SK-N-DZ (cell line): ENCODE measurements at regions not wholly inside any gene's neighbourhood (a gene's known extent, or its start where the extent isn't known, plus 50 kb on each side); places are given as distances from the start of the nearest gene placed in this dataset.

Experiments
- DNase-seq: peaks from one replicate; pipeline ENCODE4 v3.0.0-alpha.2; 2015; ENCODE audit warnings: low spot score

DNA sequence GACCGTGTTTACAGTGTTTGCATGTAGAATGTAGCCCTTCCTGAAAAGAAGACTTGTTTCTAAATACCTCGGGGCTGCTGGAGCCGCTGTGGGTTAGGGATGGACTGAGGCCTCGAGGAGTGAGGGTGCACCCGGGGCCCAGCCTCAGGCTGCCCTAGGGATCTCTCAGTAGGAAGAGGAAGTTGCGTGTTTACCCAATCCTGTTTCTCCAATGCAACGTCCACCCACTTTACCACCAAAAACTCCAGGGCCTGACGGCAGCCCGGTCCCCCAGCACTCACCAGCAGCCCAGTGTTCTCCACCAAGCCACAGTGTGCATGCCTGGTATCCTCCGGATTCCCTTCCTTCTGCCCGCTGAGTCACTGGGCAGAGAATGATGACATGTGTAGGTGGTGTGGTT is 255.8 kb downstream of the GLI2 start:
- no peak for DNase-seq

DNA sequence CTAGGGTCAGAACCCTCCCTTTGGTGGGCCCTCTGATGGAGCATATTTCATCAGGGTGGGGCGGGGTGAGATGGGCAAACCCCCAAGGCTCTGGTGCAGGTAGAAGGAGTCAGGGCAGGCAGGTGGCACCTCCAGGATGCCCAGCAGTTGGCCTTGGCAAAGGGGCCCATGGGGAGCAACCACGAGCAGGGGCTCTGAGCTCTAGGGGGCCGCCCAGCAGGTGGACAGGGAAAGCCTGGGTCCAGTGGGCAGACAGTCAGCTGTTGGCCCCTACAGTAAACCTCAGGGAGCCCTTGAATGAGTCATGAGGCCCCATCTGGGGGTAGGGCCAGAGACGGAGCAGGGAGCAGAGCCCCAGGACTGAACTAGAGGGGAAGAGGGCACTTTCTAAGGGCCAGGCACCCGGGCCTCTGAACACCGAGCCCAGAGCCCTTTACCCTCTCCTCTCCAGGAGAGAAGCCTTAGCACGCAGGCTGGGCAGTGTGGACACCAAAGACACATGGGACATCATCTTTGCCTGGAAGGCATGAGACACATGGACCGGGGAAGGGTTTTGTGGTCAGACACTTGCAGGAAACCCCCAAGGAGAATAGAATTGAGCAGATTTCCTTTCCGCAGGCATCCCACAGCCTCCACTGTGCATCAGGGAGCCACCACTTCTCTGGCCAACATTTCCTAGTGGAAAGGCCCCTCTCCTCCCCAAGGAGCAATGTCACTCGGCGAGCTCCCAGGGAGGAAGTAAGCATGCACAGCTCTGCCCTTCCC is 257.3 kb downstream of the GLI2 start:
- no peak for DNase-seq

DNA sequence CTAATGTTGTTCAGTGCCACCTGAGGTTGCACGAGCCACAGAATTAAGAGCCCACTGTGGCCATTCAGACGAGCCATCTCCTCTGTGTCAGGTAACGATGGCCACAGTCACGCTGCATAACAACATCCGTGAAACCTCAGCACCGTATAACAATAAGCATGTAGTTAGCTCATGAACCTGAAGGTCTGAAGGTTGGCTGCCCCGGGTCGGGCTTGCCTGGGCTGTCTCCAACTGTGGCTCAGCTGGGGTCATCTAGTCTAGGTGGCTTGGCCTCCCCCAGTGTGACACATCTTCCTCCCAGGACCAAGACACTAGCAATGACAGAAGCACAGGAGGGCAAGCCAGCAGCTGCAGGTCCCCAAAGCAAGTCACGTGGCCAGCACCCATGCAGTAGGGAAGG is 258.0 kb downstream of the GLI2 start:
- no peak for DNase-seq

DNA sequence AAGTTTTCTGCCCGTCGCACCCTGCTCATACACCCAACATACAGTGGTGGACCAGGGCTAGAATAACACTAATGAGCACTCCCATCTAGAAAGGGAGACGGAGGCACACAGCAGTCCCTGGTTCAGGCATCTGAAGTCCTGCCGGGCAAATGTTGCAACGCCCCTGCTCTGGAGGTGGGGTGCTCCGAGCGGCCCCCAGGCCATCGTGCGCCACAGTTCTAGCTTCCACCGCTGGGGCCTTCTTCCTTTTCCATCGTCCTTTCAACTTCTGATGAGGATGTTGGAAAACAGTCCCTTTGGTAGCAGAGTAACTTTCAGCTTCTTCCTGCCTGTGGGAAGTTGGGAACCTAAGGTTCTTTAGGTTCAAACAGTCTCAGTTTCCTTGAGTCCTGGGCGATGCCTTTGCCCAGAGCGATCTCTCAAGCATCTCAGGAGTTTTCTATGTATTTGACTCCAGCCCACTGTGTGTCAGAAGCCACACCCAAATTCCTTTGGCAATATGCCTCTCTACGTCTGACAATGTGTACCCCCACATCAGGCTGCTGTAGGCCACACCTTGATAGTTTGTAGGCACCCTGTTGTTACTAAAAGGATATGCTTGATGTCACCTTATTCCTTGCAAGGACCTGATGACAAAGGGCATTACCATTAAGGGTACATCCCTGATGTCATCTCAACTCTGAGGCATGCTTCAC is 258.8 kb downstream of the GLI2 start:
- DNase-seq, result no peak

DNA sequence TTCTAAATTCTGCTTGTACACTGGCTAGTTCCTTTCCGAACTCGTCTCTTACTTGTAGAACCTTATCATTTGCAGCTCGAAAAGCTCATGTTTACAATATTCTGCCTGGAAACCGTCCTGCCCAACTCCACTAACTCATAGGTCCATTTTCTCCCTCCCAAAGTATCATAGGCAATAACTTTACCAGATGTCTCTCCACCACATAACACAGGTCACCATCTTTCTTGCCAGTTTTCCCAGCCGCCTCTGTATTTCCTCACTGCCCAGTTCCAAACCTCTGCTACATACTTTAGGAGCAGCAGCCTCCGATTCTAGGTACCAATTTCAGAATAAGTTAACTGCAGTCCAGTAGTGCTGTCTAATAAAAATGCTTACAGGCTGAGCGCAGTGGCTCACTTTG is 259.5 kb downstream of the GLI2 start:
- DNase-seq, result no peak

DNA sequence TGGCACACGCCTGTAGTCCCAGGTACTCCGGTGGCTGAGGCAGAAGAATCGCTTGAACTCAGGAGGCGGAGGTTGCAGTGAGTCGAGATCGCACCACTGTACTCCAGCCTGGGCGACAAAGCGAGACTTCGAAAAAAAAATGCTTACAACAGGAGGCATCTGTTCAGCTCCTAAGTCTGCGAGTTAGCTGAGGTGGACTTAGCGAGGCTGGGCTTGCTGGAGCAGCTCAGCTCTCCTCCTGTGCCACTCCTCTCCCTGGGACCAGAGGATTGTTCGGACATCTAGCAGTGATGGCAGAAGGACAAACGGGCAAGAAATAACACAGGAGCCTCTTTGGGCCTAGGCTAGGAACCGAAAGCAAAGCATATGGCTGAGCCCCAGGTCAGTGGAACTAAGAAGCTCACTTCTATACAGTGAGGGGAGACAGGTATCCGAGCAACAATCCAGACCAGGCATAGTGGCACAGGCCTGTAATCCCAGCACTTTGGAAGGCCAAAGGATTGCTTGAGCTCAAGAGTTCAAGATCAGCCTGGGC is 260.1 kb downstream of the GLI2 start:
- DNase-seq, result no peak

DNA sequence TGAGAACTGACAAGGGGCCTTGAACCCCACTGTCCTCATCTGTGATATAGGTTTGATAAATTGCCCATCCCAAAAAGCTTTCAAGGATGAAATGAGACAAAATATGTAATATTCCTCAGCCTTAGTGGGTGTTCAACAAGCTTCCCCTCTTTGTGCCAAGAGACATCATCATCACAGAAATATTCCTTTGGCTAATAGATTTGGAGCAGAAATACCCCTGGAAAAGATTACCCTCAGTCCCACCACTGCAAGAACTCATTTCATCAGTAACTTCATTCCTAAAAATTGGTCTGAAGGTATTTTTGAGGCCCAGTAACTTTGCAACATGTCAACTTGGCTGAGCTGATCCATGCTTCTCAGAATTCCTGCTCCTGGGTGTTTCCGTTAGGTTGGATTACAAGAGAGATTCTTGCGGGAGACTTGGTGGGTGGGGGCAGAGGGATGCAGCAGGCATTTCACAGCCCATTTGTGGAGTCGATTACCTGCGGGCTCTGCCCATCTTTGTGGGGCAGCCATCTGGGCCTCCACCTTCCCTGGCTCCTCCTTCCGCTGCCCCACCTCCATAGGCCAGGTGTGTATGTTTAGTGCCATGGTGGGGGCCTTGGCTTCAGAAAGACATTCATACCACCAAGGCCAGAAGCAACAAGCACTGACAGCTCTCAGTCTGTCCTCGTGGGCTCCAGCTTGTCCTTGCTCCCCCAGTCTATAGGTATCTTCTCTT is 263.9 kb downstream of the GLI2 start:
- no peak for DNase-seq

DNA sequence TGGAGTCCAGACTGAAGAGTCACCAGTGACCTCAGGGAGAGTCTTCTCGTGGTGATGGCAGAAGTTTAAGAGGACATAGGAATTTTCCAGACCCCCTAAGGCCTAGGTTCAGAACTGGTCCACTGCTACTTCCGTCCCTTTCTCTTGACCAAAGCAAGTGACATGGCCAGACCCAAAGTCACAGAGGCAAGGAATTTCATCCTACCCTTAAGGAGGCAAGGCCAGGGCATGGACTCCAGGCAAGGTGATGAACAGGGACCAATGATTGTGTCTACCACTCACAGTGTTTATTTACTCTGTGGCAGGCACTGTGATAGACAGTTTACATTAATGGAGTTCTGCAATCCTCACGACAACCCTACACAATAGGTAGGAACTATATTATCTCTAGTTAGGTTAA is 265.1 kb downstream of the GLI2 start:
- no peak for DNase-seq

DNA sequence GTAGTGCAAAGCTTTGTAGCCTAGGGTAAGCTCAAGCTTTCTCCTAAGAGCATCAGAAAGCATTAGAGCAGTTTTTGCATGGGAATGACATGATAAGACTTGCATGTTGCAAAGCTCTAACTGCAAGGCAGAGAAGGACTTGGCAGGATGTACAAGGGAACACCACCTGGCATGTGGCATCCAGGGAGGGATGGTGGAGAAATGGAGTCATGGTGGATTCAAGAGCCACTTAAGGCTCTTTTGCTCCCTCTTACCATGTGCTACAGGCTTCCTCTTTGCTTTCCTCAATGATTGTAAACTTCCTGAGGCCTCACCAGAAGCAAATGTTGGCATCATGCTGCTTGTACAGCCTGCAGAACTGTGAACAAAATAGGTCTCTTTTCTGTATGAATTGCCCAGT is 266.0 kb downstream of the GLI2 start:
- DNase-seq, result no peak

DNA sequence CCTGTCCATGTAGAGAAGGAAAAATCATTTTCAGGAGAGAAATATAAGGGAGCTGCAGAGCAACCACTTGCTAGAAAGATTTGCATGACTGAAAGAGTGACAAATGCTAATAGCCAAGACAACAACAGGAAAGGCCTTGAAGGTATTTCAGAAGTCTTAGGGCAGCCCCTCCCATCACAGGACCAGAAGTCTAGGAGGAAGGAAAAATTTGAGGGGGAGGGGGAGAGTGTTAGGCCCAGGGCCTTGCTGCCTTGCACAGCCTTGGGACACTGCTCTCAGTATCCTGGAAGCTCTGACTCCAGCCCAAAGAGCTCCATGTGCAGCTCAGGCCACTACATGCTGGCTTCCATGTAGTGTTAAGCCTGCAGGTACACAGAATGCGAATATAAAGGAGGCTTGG is 266.9 kb downstream of the GLI2 start:
- DNase-seq, result no peak

DNA sequence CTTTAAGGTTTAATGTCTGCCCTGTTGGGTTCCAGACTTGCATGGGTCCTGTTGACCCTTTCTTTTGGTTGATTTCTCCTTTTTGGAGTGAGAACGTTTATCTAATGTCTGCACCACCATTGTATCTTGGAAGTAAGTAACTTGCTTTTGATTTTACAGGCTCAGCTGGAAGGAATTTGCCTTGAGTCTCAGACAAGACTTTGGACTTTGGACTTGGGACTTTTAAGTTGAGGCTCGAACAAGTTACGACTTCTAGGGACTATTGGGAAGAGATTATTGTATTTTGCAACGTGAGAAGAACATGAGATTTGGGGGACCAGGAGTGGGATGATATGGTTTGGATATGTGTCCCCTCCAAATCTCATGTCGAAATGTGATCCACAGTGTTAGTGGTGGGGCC is 267.7 kb downstream of the GLI2 start:
- no peak for DNase-seq

DNA sequence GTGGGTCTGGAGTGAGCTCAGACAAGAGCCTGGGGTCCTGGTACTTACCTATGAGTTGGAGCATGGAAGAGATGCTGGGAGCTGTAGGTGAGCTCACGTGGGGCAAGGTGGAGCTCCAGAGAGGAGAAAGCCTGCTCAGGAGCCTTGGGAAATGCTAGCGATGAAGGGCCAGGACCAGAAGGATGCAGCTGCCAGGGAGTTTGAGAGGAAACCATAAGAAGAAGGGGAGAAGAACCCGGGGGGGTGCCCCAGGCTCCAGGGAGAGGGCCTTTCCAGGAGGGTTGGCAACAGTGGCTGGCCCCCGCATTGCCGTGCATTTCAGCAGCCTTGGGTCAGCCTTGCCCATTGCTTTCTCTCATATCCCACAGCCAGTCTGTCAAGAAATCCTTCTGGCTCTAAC is 268.7 kb downstream of the GLI2 start:
- DNase-seq, result no peak

DNA sequence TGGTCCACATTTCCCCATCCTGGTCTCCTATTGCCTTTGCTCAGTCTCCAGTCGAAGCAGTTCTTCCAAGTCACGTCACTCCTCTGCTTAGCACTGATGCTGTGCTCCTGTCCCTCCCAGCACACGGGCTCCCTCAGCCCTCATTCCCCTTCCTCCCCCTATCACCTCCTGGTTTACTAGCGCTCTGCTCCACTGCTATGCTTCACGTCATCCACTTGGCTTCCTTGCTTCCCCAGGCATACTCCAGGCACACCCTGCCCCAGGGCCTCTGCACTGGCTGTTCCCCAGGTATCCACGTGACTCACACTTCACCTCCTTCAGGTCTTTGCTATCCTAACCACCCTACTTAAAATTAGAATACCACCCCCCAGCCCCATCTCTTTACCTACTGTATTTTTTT is 269.3 kb downstream of the GLI2 start:
- no peak for DNase-seq

DNA sequence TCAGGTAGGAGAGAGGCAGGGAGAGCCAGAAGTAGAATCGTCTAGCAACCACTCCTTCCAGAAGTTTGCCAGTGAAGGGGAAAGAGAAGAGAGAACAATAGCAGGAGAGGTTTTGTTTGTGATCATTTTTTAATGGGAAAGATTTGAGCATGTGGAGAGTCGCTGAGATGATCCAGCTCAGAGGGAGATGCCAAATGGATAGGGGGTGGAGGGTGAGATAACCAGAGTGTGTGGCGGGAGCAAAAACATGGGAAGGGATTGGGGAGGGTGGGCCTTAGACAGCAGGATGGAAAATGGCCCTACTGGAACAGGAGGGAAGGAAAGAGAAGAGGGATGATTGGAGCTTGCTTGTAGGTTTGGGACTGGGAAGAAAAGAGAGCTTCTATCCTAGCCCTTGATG is 269.8 kb downstream of the GLI2 start:
- DNase-seq, result peak; percentile 27

DNA sequence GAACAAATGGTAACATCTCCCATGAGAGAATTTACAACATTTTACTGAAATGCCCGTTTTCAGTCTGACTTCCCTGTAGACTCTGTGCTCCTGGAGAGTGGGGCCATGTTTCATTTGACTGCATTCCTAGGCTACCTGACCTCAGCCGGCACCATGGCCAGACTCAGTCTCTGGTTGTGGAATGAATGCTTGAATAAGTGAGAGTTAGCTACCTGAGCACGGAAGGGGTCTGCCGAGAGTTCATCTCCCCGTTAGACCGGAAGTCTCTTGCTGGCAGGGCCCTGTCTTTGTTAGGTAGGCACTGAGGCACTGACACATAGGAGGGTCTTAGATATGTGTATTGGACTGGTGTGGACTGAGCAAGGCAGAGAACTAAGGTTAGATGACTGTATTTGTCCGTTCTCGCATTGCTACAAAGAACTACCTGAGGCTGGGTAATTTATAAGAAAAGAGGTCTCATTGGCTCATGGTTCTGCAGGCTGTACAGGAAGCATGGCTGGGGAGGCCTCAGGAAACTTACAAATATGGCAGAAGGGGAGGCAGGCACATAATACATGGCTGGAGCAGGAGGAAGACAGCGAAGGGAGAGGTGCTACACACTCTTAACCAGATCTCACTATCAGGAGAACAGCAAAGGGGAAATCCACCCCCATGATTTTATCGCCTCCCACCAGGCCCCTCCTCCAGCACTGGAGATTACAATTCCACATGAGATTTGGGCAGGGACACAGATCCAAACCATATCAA is 271.2 kb downstream of the GLI2 start:
- no peak for DNase-seq

DNA sequence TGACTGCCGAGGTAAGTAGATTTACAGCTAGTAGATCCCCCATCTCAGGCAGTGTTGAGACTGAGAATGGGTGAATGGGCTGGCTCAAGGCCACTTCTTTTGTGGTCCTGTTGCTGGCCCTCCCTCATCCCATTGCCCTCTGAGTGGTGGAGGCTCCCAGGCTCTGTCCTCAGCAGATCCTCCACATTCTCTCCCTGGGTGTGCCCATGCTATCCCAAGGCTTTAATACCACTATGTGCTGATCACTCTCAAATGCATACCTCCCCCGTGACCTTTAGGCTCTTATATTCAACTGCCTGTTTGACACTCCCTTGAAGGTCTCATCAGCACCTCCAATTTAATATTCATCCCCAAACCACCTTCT is 271.8 kb downstream of the GLI2 start:
- no peak for DNase-seq

DNA sequence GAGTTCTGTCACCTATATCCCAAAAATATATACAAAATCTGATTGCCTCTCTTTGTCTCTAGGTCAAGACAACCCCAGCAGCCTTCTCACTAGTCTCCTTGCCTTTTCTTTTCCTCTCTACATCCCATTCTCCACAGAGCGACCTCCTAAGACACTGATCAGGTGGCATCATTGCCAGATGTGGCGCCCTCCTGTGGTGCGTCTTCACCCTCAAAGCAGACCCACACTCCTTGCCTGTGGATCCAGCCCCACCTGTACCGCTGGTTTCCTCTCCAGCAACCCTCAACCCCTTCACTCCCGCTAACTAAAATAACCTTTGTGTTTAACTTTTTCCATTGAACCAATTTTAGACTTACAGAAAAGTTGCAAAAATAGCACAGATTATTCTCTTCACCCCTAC is 273.3 kb downstream of the GLI2 start:
- no peak for DNase-seq

DNA sequence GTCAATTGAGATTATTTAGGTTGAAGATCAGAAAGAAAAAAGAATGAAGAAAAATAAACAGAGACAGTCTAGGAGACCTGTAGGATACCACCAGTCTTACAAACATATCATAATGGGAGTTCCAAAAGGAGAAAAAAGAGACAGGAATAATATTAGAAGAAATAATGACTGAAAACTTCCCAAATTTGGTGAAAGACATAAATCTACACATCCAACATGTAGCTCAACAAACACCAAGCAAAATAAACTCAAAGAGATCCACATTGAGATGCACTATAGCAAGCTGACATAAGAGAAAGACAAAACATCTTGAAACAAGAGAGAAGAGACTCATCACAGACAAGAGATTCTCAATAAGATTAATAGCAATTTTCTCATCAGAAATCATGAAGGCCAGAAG is 274.0 kb downstream of the TFCP2L1 start:
- no peak for DNase-seq

DNA sequence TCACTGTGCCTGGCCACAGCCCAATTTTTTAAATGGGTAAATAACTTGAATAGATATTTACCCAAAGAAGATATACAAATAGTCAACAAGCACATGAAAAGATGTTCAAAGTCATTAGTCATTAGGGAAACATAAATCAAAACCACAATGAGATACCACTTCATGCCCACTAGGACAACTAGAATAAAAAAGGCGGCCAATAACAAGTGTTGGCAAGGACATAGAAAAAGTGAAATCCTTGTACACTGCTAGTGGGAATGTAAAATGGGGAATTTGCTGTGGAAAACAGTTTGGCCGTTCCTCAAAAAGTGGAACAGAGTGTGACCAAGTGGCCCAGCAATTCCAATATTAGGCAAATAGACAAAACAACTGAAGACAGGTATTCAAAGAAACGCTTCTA is 270.1 kb downstream of the TFCP2L1 start:
- no peak for DNase-seq

DNA sequence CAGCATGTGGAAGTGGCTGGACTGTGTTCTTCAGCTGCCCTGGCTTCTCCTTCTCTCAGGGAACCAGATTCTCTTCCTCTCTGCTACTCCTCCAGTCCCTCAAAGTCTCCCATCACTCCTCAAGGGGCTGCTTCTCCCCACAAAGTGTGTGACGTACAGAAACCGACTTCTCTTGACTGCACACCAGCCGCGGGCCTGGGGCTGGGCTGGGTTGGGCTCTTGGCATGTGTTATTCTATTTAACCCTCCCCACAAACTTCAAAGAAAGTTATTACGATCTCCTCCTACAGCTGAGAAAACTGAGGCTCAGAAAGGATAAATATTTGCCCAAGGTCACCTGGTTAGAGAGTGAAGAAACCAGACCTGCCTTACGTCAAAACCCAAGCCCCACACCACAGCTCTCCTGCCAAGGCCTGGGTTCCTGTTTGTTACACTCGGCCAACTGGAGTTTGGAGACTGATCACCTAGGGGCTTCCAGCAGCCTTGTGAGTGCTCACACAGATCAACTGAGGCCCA is 269.0 kb downstream of the TFCP2L1 start:
- DNase-seq, result no peak

DNA sequence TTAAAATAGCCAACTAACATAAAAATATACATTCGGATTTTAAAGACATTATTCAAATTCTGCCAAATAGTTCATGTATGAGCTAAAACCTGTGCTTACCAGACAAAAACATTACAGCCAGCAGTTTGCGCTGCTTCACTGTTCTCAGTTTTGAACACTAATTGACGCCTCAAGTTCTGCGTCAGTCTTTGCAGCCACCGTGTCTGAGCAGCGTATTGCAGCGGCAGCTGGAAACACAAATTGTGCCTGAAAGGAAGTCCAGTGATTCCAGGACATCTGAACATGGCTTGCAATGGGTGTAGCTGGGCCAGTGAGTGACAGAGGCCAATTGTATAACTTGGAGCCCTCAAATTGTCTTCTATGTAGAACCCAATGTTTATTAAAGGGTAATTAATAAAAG is 267.6 kb downstream of the TFCP2L1 start:
- no peak for DNase-seq
